ENCODE measurements at regions not wholly inside any gene's neighbourhood (a gene's known extent, or its start where the extent isn't known, plus 50 kb on each side); places are given as distances from the start of the nearest gene placed in this dataset.

- TF ChIP-seq CTCF (IDR thresholded peaks at IDR 0.05; ENCODE audit: low read length) (no peak), EZH2 (IDR thresholded peaks at IDR 0.05; ENCODE audit: borderline replicate concordance, low read length) (no peak)
Observed at GRCh38 chr2:235334179-235334578, 159.7 kb upstream of the AGAP1 start.
